Keratinocyte (primary cell): ENCODE measurements at regions not wholly inside any gene's neighbourhood (a gene's known extent, or its start where the extent isn't known, plus 50 kb on each side); places are given as distances from the start of the nearest gene placed in this dataset.

Source experiments
- CTCF ChIP-seq, 3 experiments: IDR thresholded peaks in 1 of 3; conservative IDR thresholded peaks in 1 of 3; optimal IDR thresholded peaks in 1 of 3; 2 replicates in 2 of 3; 3 replicates in 1 of 3; pipeline versions ENCODE3 to v1.5.1; 2011; ENCODE audit warnings: low read length in 3 of 3, mild to moderate bottlenecking in 3 of 3, moderate library complexity in 2 of 3, control low read depth in 1 of 3, inconsistent platforms in 1 of 3; ENCODE audit not compliant: insufficient read depth in 2 of 3; ENCODE audit errors: extremely low read depth in 1 of 3
- EZH2 ChIP-seq: IDR thresholded peaks from one replicate; pipeline ENCODE4 v1.6.1; 2012; ENCODE audit warnings: inconsistent platforms, mild to moderate bottlenecking, low read length, moderate library complexity

- no peak for TF ChIP-seq EZH2
- no peak for TF ChIP-seq CTCF (optimal IDR thresholded peaks at IDR 0.05 in 1 of 3, IDR thresholded peaks at IDR 0.05 in 1 of 3, conservative IDR thresholded peaks at IDR 0.05 in 1 of 3; ENCODE audit: extremely low read depth in 1 of 3, insufficient read depth in 2 of 3, low read length in 3 of 3)
Observed at GRCh38 chr14:37994846-37995372, 212.8 kb upstream of the SSTR1 start.
